HepG2 (cell line): ENCODE measurements at regions not wholly inside any gene's neighbourhood (a gene's known extent, or its start where the extent isn't known, plus 50 kb on each side); places are given as distances from the start of the nearest gene placed in this dataset.

Experiments
- ATAC-seq: fragments of 200-7000 bp; cut with Tn5 transposase; 3 replicates; pipeline ENCODE4 v1.9.1; 2020; ENCODE audit warnings: mild to moderate bottlenecking, moderate library complexity
- BruUV-seq: library from RNA; stranded (reverse); fragments of 400-500 nt; replicated peaks from 2 replicates; lab custom pipeline; 2021; lab: Mats Ljungman, UMichigan
- CTCF ChIA-PET: fragments of 300-600 bp; formaldehyde crosslinking; extraction: SDS; loops from one replicate; lab custom pipeline; 2021; ENCODE audit warnings: low total read pairs, inconsistent platforms, low intra/inter-chr PET ratio; lab: Yijun Ruan, JAX
- POLR2A ChIA-PET: fragments of 350-600 bp; sonication (Branson Sonifier 250); formaldehyde crosslinking; loops from one replicate; lab custom pipeline; 2020; ENCODE audit warnings: antibody characterized with exemption, inconsistent platforms; lab: Yijun Ruan, JAX
- DNase-seq: peaks from one replicate; pipeline ENCODE4 v3.0.0-alpha.2; 2015; ENCODE audit warnings: low spot score
- FAIRE-seq: peaks from 3 replicates; lab custom pipeline; 2011; peaks lifted over from hg19 to GRCh38; lab: Jason Lieb, UNC
- H2AFZ ChIP-seq: one replicate; pipeline ENCODE4 v1.6.1; 2011; ENCODE audit warnings: low read length, inconsistent platforms
- H3K27ac ChIP-seq: fragments of 300-600 bp; 3 replicates; pipeline ENCODE4 v1.8.0; 2011; ENCODE audit warnings: mixed run types, mild to moderate bottlenecking, mixed read lengths, low read length, inconsistent platforms; ENCODE audit not compliant: insufficient read depth; ENCODE audit errors: extremely low read length
- H3K27me3 ChIP-seq, 2 experiments: fragments of 200-600 bp in 1 of 2; 2 replicates in 1 of 2; 3 replicates in 1 of 2; pipeline versions ENCODE4 v1.6.0 to v1.8.0; 2011; ENCODE audit warnings: low read length in 2 of 2, mild to moderate bottlenecking in 2 of 2, moderate library complexity in 2 of 2, inconsistent platforms in 1 of 2; ENCODE audit not compliant: insufficient read depth in 2 of 2, control insufficient read depth in 1 of 2
- H3K36me3 ChIP-seq, 2 experiments: fragments of 200-600 bp in 1 of 2; replicated peaks in 1 of 2; 2 replicates in 1 of 2; 3 replicates in 1 of 2; pipeline versions ENCODE4 v1.5.1 to v1.8.0; 2011; ENCODE audit warnings: low read length in 2 of 2, inconsistent platforms in 1 of 2; ENCODE audit not compliant: insufficient read depth in 2 of 2, control insufficient read depth in 1 of 2
- H3K4me1 ChIP-seq: 2 replicates; pipeline ENCODE4 v1.5.1; 2012; ENCODE audit warnings: low read length, inconsistent platforms; ENCODE audit not compliant: insufficient read depth
- H3K4me2 ChIP-seq: 2 replicates; pipeline ENCODE4 v1.6.0; 2011; ENCODE audit warnings: low read depth, low read length, inconsistent platforms
- H3K4me3 ChIP-seq, 3 experiments: fragments of 200-600 bp in 1 of 3; sonication (generic), shearing (Covaris generic) in 1 of 3; replicated peaks in 1 of 3; 2 replicates each; pipeline ENCODE4 v1.5.1; 2011 to 2016; ENCODE audit warnings: low read length in 3 of 3, inconsistent platforms in 2 of 3, low read depth in 2 of 3, mild to moderate bottlenecking in 2 of 3, control low read depth in 1 of 3, mixed read lengths in 1 of 3; ENCODE audit not compliant: insufficient read depth in 1 of 3
- H3K79me2 ChIP-seq: one replicate; pipeline ENCODE4 v1.6.1; 2011; ENCODE audit warnings: low read length, inconsistent platforms; ENCODE audit not compliant: insufficient read depth
- H3K9ac ChIP-seq: 2 replicates; pipeline ENCODE4 v1.6.0; 2011; ENCODE audit warnings: mild to moderate bottlenecking, low read depth, low read length, inconsistent platforms; ENCODE audit not compliant: insufficient read depth
- H3K9me3 ChIP-seq: 2 replicates; pipeline ENCODE4 v1.5.1; 2012; ENCODE audit warnings: mild to moderate bottlenecking, low read length
- H4K20me1 ChIP-seq: 2 replicates; pipeline ENCODE4 v1.6.0; 2011; ENCODE audit warnings: inconsistent platforms, mild to moderate bottlenecking, low read length, moderate library complexity; ENCODE audit not compliant: insufficient read depth
- ELF4 ChIP-seq: sonication (generic); formaldehyde crosslinking; IDR thresholded peaks from 2 replicates; pipeline ENCODE4 v1.5.0; 2020; ENCODE audit warnings: missing genetic modification reagents, mild to moderate bottlenecking, moderate library complexity, borderline replicate concordance
- PHF20 ChIP-seq: sonication (generic); formaldehyde crosslinking; IDR thresholded peaks from 2 replicates; pipeline ENCODE4 v1.5.0; 2020; ENCODE audit warnings: mild to moderate bottlenecking, missing genetic modification reagents
- RAD21 ChIP-seq: fragments of 450-650 bp; formaldehyde crosslinking; IDR thresholded peaks from 2 replicates; pipeline ENCODE4 v1.5.0; 2020; ENCODE audit warnings: mild to moderate bottlenecking
- RARG ChIP-seq: sonication (generic); formaldehyde crosslinking; IDR thresholded peaks from 2 replicates; pipeline ENCODE4 v1.4.0; 2020; ENCODE audit warnings: low read depth, mild to moderate bottlenecking, missing genetic modification reagents
- SMC3 ChIP-seq: IDR thresholded peaks from 2 replicates; pipeline ENCODE4 v1.6.1; 2011; ENCODE audit warnings: low read length, improper control_type of control experiment
- SP4 ChIP-seq: sonication (generic); formaldehyde crosslinking; IDR thresholded peaks from 2 replicates; pipeline ENCODE4 v1.8.1; 2023; ENCODE audit warnings: mild to moderate bottlenecking, missing genetic modification reagents
- STAG1 ChIP-seq: sonication (generic); formaldehyde crosslinking; IDR thresholded peaks from 2 replicates; pipeline ENCODE4 v1.4.0; 2020; ENCODE audit warnings: missing genetic modification reagents
- ZNF143 ChIP-seq: sonication (generic); formaldehyde crosslinking; IDR thresholded peaks from 2 replicates; pipeline ENCODE4 v1.4.0; 2020; ENCODE audit warnings: missing genetic modification reagents
- ZNF256 ChIP-seq: sonication (generic); formaldehyde crosslinking; conservative IDR thresholded peaks from 2 replicates; pipeline ENCODE4 v1.4.0; 2020; ENCODE audit warnings: missing genetic modification reagents
- ZNF773 ChIP-seq: sonication (generic); formaldehyde crosslinking; IDR thresholded peaks from 2 replicates; pipeline ENCODE4 v1.4.0; 2020; ENCODE audit warnings: missing genetic modification reagents, borderline replicate concordance
- WGBS: methylation state at CpG from one replicate; pipeline ENCODE4 v1.1.6; 2017; ENCODE audit warnings: low lambda C conversion rate; 5-methylcytosine and 5-hydroxymethylcytosine counted together
- in situ Hi-C: cut with HindIII; loops from 2 replicates; pipeline ENCODE4 v1.10.0; 2017; ENCODE audit warnings: low pct_unique_long_range_greater_than_20kb; ENCODE audit not compliant: extremely low pct_ligation_motif_present
- intact Hi-C: fragments of 100-400 bp; cut with micrococcal nuclease; formaldehyde crosslinking; loops from one replicate; pipeline ENCODE4 v1.10.0; 2022; ENCODE audit not compliant: unreplicated experiment
- TF ChIP-seq, protein P1 (sequence below): sonication (generic); formaldehyde crosslinking; IDR thresholded peaks from 2 replicates; pipeline ENCODE4 v1.4.0; 2020; ENCODE audit warnings: missing genetic modification reagents, borderline replicate concordance
- TF ChIP-seq, protein P2 (sequence below): IDR thresholded peaks from 2 replicates; pipeline ENCODE4 v1.6.1; 2016
- TF ChIP-seq, protein P3 (sequence below): sonication (generic); formaldehyde crosslinking; IDR thresholded peaks from 2 replicates; pipeline ENCODE4 v1.4.0; 2020; ENCODE audit warnings: missing genetic modification reagents
- TF ChIP-seq, protein P4 (sequence below): IDR thresholded peaks from 2 replicates; pipeline ENCODE4 v1.6.1; 2016; ENCODE audit warnings: missing compliant biosample characterization, missing genetic modification reagents, borderline replicate concordance
- TF ChIP-seq, protein P5 (sequence below): sonication (generic); formaldehyde crosslinking; IDR thresholded peaks from 2 replicates; pipeline ENCODE4 v1.5.0; 2020; ENCODE audit warnings: mild to moderate bottlenecking, missing genetic modification reagents, moderate library complexity

DNA sequence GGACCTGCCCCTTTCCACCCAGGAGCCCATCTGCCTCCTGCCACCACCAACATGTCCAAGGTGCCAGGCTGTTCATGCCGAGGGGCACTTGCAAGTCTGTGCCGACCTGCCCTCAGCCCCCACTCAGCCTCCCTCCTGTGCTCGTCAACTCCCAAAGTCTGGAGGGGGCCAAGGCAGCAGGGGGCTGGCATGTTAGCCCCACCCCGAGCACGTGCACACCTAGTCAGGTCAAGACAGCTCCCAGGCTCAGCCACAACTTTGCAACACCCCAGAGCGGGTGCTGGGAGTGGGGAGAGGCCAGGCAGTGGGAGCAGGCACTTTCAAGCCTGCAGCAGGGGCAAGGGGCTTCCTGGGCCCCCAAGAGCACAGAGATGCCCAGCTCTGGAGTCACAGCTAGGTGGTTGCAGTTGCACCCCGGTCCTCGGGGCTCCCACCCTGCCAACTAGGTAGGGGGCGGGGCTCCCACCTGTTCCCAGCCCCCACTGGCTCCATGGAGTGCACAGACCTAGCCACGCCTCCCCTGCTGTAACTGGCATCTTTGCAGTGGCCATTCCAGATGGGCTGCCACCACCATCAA lies 272.5 kb downstream of the CETN3 start (continued):
- TF ChIP-seq, protein P1, sequence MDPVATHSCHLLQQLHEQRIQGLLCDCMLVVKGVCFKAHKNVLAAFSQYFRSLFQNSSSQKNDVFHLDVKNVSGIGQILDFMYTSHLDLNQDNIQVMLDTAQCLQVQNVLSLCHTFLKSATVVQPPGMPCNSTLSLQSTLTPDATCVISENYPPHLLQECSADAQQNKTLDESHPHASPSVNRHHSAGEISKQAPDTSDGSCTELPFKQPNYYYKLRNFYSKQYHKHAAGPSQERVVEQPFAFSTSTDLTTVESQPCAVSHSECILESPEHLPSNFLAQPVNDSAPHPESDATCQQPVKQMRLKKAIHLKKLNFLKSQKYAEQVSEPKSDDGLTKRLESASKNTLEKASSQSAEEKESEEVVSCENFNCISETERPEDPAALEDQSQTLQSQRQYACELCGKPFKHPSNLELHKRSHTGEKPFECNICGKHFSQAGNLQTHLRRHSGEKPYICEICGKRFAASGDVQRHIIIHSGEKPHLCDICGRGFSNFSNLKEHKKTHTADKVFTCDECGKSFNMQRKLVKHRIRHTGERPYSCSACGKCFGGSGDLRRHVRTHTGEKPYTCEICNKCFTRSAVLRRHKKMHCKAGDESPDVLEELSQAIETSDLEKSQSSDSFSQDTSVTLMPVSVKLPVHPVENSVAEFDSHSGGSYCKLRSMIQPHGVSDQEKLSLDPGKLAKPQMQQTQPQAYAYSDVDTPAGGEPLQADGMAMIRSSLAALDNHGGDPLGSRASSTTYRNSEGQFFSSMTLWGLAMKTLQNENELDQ, result no peak
- no peak for TF ChIP-seq PHF20 (CRISPR knock-in tag)
- TF ChIP-seq, protein P2, sequence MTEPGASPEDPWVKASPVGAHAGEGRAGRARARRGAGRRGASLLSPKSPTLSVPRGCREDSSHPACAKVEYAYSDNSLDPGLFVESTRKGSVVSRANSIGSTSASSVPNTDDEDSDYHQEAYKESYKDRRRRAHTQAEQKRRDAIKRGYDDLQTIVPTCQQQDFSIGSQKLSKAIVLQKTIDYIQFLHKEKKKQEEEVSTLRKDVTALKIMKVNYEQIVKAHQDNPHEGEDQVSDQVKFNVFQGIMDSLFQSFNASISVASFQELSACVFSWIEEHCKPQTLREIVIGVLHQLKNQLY, result no peak
- no peak for TF ChIP-seq RARG (CRISPR knock-in tag)
- TF ChIP-seq, protein P3, sequence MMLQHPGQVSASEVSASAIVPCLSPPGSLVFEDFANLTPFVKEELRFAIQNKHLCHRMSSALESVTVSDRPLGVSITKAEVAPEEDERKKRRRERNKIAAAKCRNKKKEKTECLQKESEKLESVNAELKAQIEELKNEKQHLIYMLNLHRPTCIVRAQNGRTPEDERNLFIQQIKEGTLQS (CRISPR knock-in tag), result no peak

DNA sequence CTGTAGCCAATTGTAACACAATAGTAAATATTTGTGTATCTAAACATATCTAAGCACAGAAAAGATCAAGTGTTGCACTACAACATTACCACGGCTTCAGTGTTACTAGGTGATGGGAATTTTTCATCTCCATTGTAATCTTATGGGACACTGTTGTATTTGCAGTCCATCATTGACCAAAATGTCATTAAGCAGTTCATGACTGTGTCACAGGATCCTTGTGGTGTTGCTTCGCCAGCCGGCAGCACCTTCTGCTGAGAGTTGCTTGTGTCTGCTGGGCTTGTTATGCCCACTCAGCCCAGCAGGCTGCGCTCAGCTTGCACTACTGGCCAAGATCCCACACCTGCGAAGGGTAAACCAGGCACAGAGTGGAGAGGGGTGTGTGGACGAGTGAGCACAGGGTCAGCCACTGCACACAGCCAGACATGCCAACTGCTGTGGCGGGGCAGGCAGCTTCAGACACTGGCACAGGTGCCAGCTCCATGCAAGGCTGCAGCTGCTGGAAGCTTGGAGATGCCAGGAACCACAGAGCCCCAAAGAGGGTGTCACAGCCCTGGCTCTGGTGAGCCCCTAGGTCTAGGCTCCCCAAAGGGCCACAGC lies 273.7 kb downstream of the CETN3 start:
- in situ Hi-C loops (loop anchor here (10.0 kb wide), 2 partner anchors 129 to 249 kb away; no protein-coding TSS in a partner anchor), intact Hi-C loops (loop anchor here (1.0 to 2.0 kb wide), 3 partner anchors 129 to 647 kb away; no protein-coding TSS in a partner anchor)
- H3K79me2 ChIP-seq, result no peaks in the 10 kb centered on the region
- ATAC-seq, result peak; percentile 99
- H3K27ac ChIP-seq, result no peak overlapping the region
- WGBS, result 8% methylated on average over 3 of the region's 7 CpGs
- peak; percentile 31 for DNase-seq
- no peak overlapping the region for H3K4me3 ChIP-seq
- no peak overlapping the region for H3K9ac ChIP-seq
- FAIRE-seq, result no peak
- H2AFZ ChIP-seq, result no peak overlapping the region
- H3K4me1 ChIP-seq, result no peaks in the 10 kb centered on the region
- no peaks in the 10 kb centered on the region for H3K36me3 ChIP-seq
- TF ChIP-seq ZNF143 (CRISPR knock-in tag) (no peak), ELF4 (CRISPR knock-in tag) (no peak), SP4 (CRISPR knock-in tag) (no peak), RAD21 (peak; percentile 57; the same call in 1 of the 2 replicates), ZNF256 (CRISPR knock-in tag) (no peak), STAG1 (CRISPR knock-in tag) (peak; percentile 76), SMC3 (0 out of 2 replicates have a peak, but pooled peaks have one; percentile 27), ZNF773 (CRISPR knock-in tag) (no peak)
- TF ChIP-seq, protein P4, sequence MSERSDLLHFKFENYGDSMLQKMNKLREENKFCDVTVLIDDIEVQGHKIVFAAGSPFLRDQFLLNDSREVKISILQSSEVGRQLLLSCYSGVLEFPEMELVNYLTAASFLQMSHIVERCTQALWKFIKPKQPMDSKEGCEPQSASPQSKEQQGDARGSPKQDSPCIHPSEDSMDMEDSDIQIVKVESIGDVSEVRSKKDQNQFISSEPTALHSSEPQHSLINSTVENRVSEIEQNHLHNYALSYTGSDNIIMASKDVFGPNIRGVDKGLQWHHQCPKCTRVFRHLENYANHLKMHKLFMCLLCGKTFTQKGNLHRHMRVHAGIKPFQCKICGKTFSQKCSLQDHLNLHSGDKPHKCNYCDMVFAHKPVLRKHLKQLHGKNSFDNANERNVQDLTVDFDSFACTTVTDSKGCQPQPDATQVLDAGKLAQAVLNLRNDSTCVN (CRISPR knock-in tag), result no peak
- TF ChIP-seq, protein P5, sequence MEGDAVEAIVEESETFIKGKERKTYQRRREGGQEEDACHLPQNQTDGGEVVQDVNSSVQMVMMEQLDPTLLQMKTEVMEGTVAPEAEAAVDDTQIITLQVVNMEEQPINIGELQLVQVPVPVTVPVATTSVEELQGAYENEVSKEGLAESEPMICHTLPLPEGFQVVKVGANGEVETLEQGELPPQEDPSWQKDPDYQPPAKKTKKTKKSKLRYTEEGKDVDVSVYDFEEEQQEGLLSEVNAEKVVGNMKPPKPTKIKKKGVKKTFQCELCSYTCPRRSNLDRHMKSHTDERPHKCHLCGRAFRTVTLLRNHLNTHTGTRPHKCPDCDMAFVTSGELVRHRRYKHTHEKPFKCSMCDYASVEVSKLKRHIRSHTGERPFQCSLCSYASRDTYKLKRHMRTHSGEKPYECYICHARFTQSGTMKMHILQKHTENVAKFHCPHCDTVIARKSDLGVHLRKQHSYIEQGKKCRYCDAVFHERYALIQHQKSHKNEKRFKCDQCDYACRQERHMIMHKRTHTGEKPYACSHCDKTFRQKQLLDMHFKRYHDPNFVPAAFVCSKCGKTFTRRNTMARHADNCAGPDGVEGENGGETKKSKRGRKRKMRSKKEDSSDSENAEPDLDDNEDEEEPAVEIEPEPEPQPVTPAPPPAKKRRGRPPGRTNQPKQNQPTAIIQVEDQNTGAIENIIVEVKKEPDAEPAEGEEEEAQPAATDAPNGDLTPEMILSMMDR (CRISPR knock-in tag), result peak; percentile 83
- no peaks in the 10 kb centered on the region; a peak in 1 of 5 replicates for H3K27me3 ChIP-seq
- H4K20me1 ChIP-seq, result no peaks in the 10 kb centered on the region
- ChIA-PET POLR2A (no interaction called here), CTCF (interaction anchor here (0.7 to 1.9 kb wide), 3 partner anchors 129 to 298 kb away, joined by 4 to 6 read pairs (median 5); no protein-coding TSS in a partner anchor)
- H3K4me2 ChIP-seq, result no peak overlapping the region
- no peaks in the 10 kb centered on the region for H3K9me3 ChIP-seq
- no TSS peak for BruUV-seq
